Body of pancreas (tissue), 4 donors: ENCODE measurements at regions not wholly inside any gene's neighbourhood (a gene's known extent, or its start where the extent isn't known, plus 50 kb on each side); places are given as distances from the start of the nearest gene placed in this dataset.

Experiments used
- POLR2A ChIP-seq, 3 donors: fragments of 450-650 bp; IDR thresholded peaks; one replicate each; pipeline ENCODE4 v1.6.1; 2016; ENCODE audit warnings: antibody characterized with exemption in 3 of 3, mild to moderate bottlenecking in 2 of 3
- TF ChIP-seq, protein P1 (sequence below), 7 experiments: fragments of 450-650 bp in 4 of 7; fragments of 200-600 bp in 3 of 7; sonication (generic) in 3 of 7; IDR thresholded peaks; one replicate each; pipeline ENCODE4 v1.5.1; 2016 to 2019; ENCODE audit warnings: antibody characterized with exemption in 7 of 7

DNA sequence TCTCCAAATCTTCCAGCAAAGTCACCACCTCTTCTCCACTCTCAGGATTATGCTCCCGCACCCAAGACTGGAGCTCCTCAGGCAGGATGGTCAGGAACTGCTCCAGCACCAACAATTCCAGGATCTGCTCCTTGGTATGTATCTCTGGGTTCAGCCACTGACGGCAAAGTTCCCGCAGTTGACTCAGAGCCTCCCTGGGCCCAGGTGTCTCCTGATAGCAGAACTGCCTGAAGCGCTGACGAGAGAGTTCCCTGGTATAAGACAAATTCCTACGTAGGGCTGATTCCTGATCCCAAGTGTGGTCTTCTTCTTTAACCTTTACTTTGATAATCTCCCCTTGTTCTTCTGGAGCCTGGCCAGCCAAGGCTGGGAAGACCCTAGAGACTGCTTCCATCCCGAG is 60.6 kb downstream of the GPX5 start:
- TF ChIP-seq, protein P1, sequence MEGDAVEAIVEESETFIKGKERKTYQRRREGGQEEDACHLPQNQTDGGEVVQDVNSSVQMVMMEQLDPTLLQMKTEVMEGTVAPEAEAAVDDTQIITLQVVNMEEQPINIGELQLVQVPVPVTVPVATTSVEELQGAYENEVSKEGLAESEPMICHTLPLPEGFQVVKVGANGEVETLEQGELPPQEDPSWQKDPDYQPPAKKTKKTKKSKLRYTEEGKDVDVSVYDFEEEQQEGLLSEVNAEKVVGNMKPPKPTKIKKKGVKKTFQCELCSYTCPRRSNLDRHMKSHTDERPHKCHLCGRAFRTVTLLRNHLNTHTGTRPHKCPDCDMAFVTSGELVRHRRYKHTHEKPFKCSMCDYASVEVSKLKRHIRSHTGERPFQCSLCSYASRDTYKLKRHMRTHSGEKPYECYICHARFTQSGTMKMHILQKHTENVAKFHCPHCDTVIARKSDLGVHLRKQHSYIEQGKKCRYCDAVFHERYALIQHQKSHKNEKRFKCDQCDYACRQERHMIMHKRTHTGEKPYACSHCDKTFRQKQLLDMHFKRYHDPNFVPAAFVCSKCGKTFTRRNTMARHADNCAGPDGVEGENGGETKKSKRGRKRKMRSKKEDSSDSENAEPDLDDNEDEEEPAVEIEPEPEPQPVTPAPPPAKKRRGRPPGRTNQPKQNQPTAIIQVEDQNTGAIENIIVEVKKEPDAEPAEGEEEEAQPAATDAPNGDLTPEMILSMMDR (IDR thresholded peaks at IDR 0.05): no peak
- no peak for TF ChIP-seq POLR2A (IDR thresholded peaks at IDR 0.05)
